CD4-positive, alpha-beta T cell treated with Interleukin-2 at 100 ng/mL for 4 hours (primary cell): ENCODE measurements at regions not wholly inside any gene's neighbourhood (a gene's known extent, or its start where the extent isn't known, plus 50 kb on each side); places are given as distances from the start of the nearest gene placed in this dataset.
"Not testable (repeated sequence)": the region's sequence is repeated elsewhere in the genome, so short reads cannot be mapped to it uniquely, and the experiment has no call there.

Experiments
- DNase-seq: peaks from one replicate; pipeline ENCODE4 v3.0.0-alpha.2; 2020; ENCODE audit warnings: low spot score

GRCh38 chr3:20246662-20247061 lies 60.7 kb upstream of the SGO1 start:
- no peak for DNase-seq

- DNase-seq = no peak
Measured at GRCh38 chr3:20245781-20246180, 59.8 kb upstream of the SGO1 start.

- no peak for DNase-seq
Measured at GRCh38 chr3:20240154-20240883, 54.3 kb upstream of the SGO1 start.

GRCh38 chr3:20238199-20238598 lies 52.2 kb upstream of the SGO1 start:
- not testable (repeated sequence) for DNase-seq

- no peak for DNase-seq
Measured at GRCh38 chr3:20236603-20237002, 50.6 kb upstream of the SGO1 start.
